GM19467 (cell line): ENCODE measurements at regions not wholly inside any gene's neighbourhood (a gene's known extent, or its start where the extent isn't known, plus 50 kb on each side); places are given as distances from the start of the nearest gene placed in this dataset.
A peak's percentile ranks its signal among the peaks of the same experiment; 100 is the strongest.
"Not testable (repeated sequence)": the region's sequence is repeated elsewhere in the genome, so short reads cannot be mapped to it uniquely, and the experiment has no call there.

Experiments
- ATAC-seq: cut with Tn5 transposase; IDR thresholded peaks from one replicate; pipeline ENCODE4 v1.9.1; 2021; ENCODE audit warnings: mild to moderate bottlenecking, moderate library complexity; ENCODE audit not compliant: unreplicated experiment

- ATAC-seq: no peak
These were observed 109.8 kb upstream of the SNX2 start for GRCh38 chr5:122665051-122665450.

- ATAC-seq: no peak
These were observed 106.3 kb upstream of the SNX2 start for GRCh38 chr5:122668552-122668951.

GRCh38 chr5:122669709-122670108 is 105.2 kb upstream of the SNX2 start:
- ATAC-seq: not testable (repeated sequence)

GRCh38 chr5:122673343-122673742 is 101.5 kb upstream of the SNX2 start:
- ATAC-seq: no peak

GRCh38 chr5:122674385-122674784 is 100.5 kb upstream of the SNX2 start:
- ATAC-seq: no peak

- no peak for ATAC-seq
These were observed 94.1 kb upstream of the SNX2 start for GRCh38 chr5:122680623-122681350.

GRCh38 chr5:122683631-122684030 is 91.2 kb upstream of the SNX2 start:
- no peak for ATAC-seq

- ATAC-seq: no peak
These were observed 84.6 kb upstream of the SNX2 start for GRCh38 chr5:122690266-122690665.

- ATAC-seq: no peak
These were observed 82.9 kb upstream of the SNX2 start for GRCh38 chr5:122691931-122692330.

GRCh38 chr5:122693963-122694362 is 80.9 kb upstream of the SNX2 start:
- ATAC-seq: no peak

GRCh38 chr5:122694884-122695283 is 80.0 kb upstream of the SNX2 start:
- no peak for ATAC-seq

GRCh38 chr5:122696735-122697134 is 78.1 kb upstream of the SNX2 start:
- not testable (repeated sequence) for ATAC-seq

GRCh38 chr5:122697191-122697590 is 77.7 kb upstream of the SNX2 start:
- no peak for ATAC-seq

GRCh38 chr5:122699201-122699600 is 75.7 kb upstream of the SNX2 start:
- no peak for ATAC-seq

GRCh38 chr5:122701640-122702523 is 73.0 kb upstream of the SNX2 start:
- ATAC-seq: peak; percentile 92

- peak; percentile 41 for ATAC-seq
These were observed 72.4 kb upstream of the SNX2 start for GRCh38 chr5:122702524-122702875.

- ATAC-seq: no peak
These were observed 71.7 kb upstream of the SNX2 start for GRCh38 chr5:122703203-122703602.

- no peak for ATAC-seq
These were observed 70.4 kb upstream of the SNX2 start for GRCh38 chr5:122704247-122705036.

GRCh38 chr5:122705851-122706250 is 69.0 kb upstream of the SNX2 start:
- ATAC-seq: no peak

GRCh38 chr5:122707796-122708195 is 67.1 kb upstream of the SNX2 start:
- ATAC-seq: no peak

- no peak for ATAC-seq
These were observed 61.8 kb upstream of the SNX2 start for GRCh38 chr5:122713041-122713440.
